ENCODE measurements at regions not wholly inside any gene's neighbourhood (a gene's known extent, or its start where the extent isn't known, plus 50 kb on each side); places are given as distances from the start of the nearest gene placed in this dataset.

- H2AK9ac ChIP-seq (replicated peaks; ENCODE audit: low read depth, low read length, poor library complexity), result no peak overlapping the region
- in situ Hi-C loops (cut with MboI; ENCODE audit: low sequenced_read_pairs), result loop anchor here (10.0 to 25.0 kb wide), 2 partner anchors 684 to 867 kb away; no protein-coding TSS in a partner anchor
- no peak overlapping the region for H3K4me2 ChIP-seq (ENCODE audit: low read depth, low read length)
- H2AFZ ChIP-seq (replicated peaks; ENCODE audit: low read length, poor library complexity), result no peak overlapping the region
- H4K20me1 ChIP-seq (ENCODE audit: insufficient read depth, low read length), result no peaks in the 10 kb centered on the region
- no peak overlapping the region for H3K9ac ChIP-seq (ENCODE audit: low read depth, low read length)
- no peaks in the 10 kb centered on the region for H3K36me3 ChIP-seq (ENCODE audit: control insufficient read depth, insufficient read depth, low read length)
- no peak for DNase-seq
- CTCF ChIA-PET, result interaction anchor here (3.0 kb wide), 1 partner anchor 9 kb away, joined by 14 read pairs; no protein-coding TSS in a partner anchor
- no peak overlapping the region for H3K56ac ChIP-seq (ENCODE audit: extremely low read depth, insufficient read depth, low read length)
- H3K23ac ChIP-seq (ENCODE audit: low read depth, low read length), result no peak overlapping the region
- no peaks in the 10 kb centered on the region for H3K4me1 ChIP-seq (ENCODE audit: control insufficient read depth, insufficient read depth, low read length)
- BruUV-seq (replicated peaks), result no TSS peak
- H4K91ac ChIP-seq (ENCODE audit: insufficient read depth, low read depth, low read length), result no peak overlapping the region
- ATAC-seq (ENCODE audit: low read depth), result no peak
- no peak overlapping the region for H3K4ac ChIP-seq (ENCODE audit: low read depth, low read length)
- H3K4me3 ChIP-seq (ENCODE audit: insufficient read depth, low read depth, low read length), result no peak overlapping the region
- H3K27me3 ChIP-seq (ENCODE audit: control insufficient read depth, insufficient read depth, low read length), result no peaks in the 10 kb centered on the region
- H2AK5ac ChIP-seq (ENCODE audit: low read depth, low read length), result no peak overlapping the region
- dilution Hi-C loops (cut with HindIII; ENCODE audit: low sequenced_read_pairs, unreplicated experiment), result no loop called here
- no peak overlapping the region for H4K5ac ChIP-seq (ENCODE audit: low read depth, low read length)
- H3K14ac ChIP-seq (replicated peaks; ENCODE audit: low read depth, low read length), result no peak overlapping the region
- TF ChIP-seq MAZ (IDR thresholded peaks at IDR 0.05; ENCODE audit: borderline replicate concordance, low read depth, low read length) (no peak), SMC3 (IDR thresholded peaks at IDR 0.05; ENCODE audit: low read depth, low read length) (no peak), RAD21 (IDR thresholded peaks at IDR 0.05; ENCODE audit: low read length) (no peak), CHD1 (IDR thresholded peaks at IDR 0.05; ENCODE audit: low read depth, low read length) (no peak), BHLHE40 (IDR thresholded peaks at IDR 0.05; ENCODE audit: low read depth, low read length) (no peak), USF2 (IDR thresholded peaks at IDR 0.05; ENCODE audit: low read depth, low read length) (no peak), CTCF (conservative IDR thresholded peaks at IDR 0.05; ENCODE audit: low read depth, low read length) (no peak), NFE2L2 (IDR thresholded peaks at IDR 0.05; ENCODE audit: low read depth, low read length) (no peak), MAFK (IDR thresholded peaks at IDR 0.05; ENCODE audit: low read depth, low read length) (no peak), CEBPB (IDR thresholded peaks at IDR 0.05; ENCODE audit: low read depth, low read length) (no peak), ELK1 (IDR thresholded peaks at IDR 0.05; ENCODE audit: borderline replicate concordance, low read depth, low read length) (no peak), MXI1 (IDR thresholded peaks at IDR 0.05; ENCODE audit: borderline replicate concordance, low read depth, low read length) (no peak), RCOR1 (IDR thresholded peaks at IDR 0.05; ENCODE audit: insufficient replicate concordance, low read length) (no peak)
- H2BK120ac ChIP-seq (ENCODE audit: low read depth, low read length), result no peak overlapping the region
- H4K8ac ChIP-seq (ENCODE audit: low read depth in 2 of 2, low read length in 2 of 2), result no peak overlapping the region
- H2BK15ac ChIP-seq (ENCODE audit: low read depth, low read length), result no peak overlapping the region
- intact Hi-C loops (cut with micrococcal nuclease), result loop anchor here (10.0 kb wide), 1 partner anchor 874 kb away; no protein-coding TSS in a partner anchor
- H2BK5ac ChIP-seq (ENCODE audit: low read depth, low read length, poor library complexity, severe bottlenecking), result no peak overlapping the region
- WGBS, 2 experiments (ENCODE audit: extremely low coverage in 2 of 2, insufficient read length in 1 of 2), result no CpG with 5 or more reads among the region's 5 CpGs
- H3K79me1 ChIP-seq (ENCODE audit: low read depth in 1 of 2, low read length in 2 of 2), result no peaks in the 10 kb centered on the region
- H3K9me1 ChIP-seq (ENCODE audit: insufficient read depth, low read length), result 0 out of 2 replicates have a peak, but pooled peaks cover 2% of the 10 kb centered on the region
- no peak overlapping the region for H3K18ac ChIP-seq (ENCODE audit: low read depth, low read length)
- H3K27ac ChIP-seq (ENCODE audit: insufficient read depth, low read length), result no peak overlapping the region
- POLR2A ChIA-PET (ENCODE audit: unreplicated experiment), result no interaction called here
- H2BK20ac ChIP-seq (ENCODE audit: low read depth, low read length), result no peak overlapping the region
- H3K9me3 ChIP-seq (ENCODE audit: control insufficient read depth, insufficient read depth, low read length), result no peaks in the 10 kb centered on the region
Measured at GRCh38 chr1:185679220-185679619, 55.0 kb upstream of the HMCN1 start.

Data from IMR-90 (cell line).